Activated CD8-positive, alpha-beta T cell treated with anti-CD3 and anti-CD28 coated beads for 36 hours (primary cell): ENCODE measurements at regions not wholly inside any gene's neighbourhood (a gene's known extent, or its start where the extent isn't known, plus 50 kb on each side); places are given as distances from the start of the nearest gene placed in this dataset.

Experiments used
- ATAC-seq: fragments of 200-7000 bp; cut with Tn5 transposase; one replicate; pipeline ENCODE4 v1.10.0; 2021; ENCODE audit warnings: mild to moderate bottlenecking, moderate library complexity
- CTCF ChIA-PET: fragments of 350-600 bp; sonication (Branson Sonifier 250); formaldehyde crosslinking; loops from one replicate; lab custom pipeline; 2021; ENCODE audit warnings: antibody characterized with exemption; lab: Charles Lee
- POLR2A ChIA-PET: fragments of 350-600 bp; sonication (Branson Sonifier 250); formaldehyde crosslinking; loops from one replicate; lab custom pipeline; 2021; ENCODE audit warnings: antibody characterized with exemption; lab: Charles Lee
- DNase-seq: peaks from one replicate; pipeline ENCODE4 v3.0.0-alpha.2; 2020
- H3K27ac Mint-ChIP-seq: one replicate; pipeline ENCODE4 v1.8.0; 2021; ENCODE audit warnings: mild to moderate bottlenecking, mixed read lengths
- H3K27me3 Mint-ChIP-seq: one replicate; pipeline ENCODE4 v1.8.0; 2021; ENCODE audit warnings: mixed read lengths
- H3K36me3 Mint-ChIP-seq: one replicate; pipeline ENCODE4 v1.8.0; 2021; ENCODE audit warnings: low read depth, mixed read lengths
- H3K4me1 Mint-ChIP-seq: one replicate; pipeline ENCODE4 v1.8.0; 2021; ENCODE audit warnings: low read depth, mixed read lengths
- H3K4me3 Mint-ChIP-seq: one replicate; pipeline ENCODE4 v1.8.0; 2021; ENCODE audit warnings: mild to moderate bottlenecking, moderate library complexity, mixed read lengths
- H3K9me3 Mint-ChIP-seq: one replicate; pipeline ENCODE4 v1.8.0; 2021; ENCODE audit warnings: mixed read lengths
- CTCF ChIP-seq: fragments of 200-600 bp; IDR thresholded peaks from one replicate; pipeline ENCODE4 v1.8.0; 2022; ENCODE audit warnings: antibody characterized with exemption, mild to moderate bottlenecking
- intact Hi-C: fragments of 100-400 bp; cut with micrococcal nuclease; formaldehyde crosslinking; loops from one replicate; pipeline ENCODE4 v1.10.0; 2022

GRCh38 chr4:181006499-181007260 is 1236.5 kb upstream of the TENM3 start:
- intact Hi-C loops, result no loop called here
- Mint-ChIP-seq H3K9me3 (peaks cover 2% of the 10 kb centered on the region), H3K27ac (no peak overlapping the region), H3K4me1 (no peaks in the 10 kb centered on the region), H3K27me3 (no peaks in the 10 kb centered on the region), H3K4me3 (no peak overlapping the region), H3K36me3 (no peaks in the 10 kb centered on the region)
- DNase-seq (no peak), ATAC-seq (no peak)
- no peak for TF ChIP-seq CTCF
- POLR2A ChIA-PET, result no interaction called here
- CTCF ChIA-PET, result interaction anchor here (0.8 to 1.2 kb wide), 2 partner anchors 12 to 65 kb away, joined by 3 read pairs; no protein-coding TSS in a partner anchor

- Mint-ChIP-seq H3K4me1 (no peaks in the 10 kb centered on the region), H3K4me3 (no peak overlapping the region), H3K9me3 (peaks cover 6% of the 10 kb centered on the region), H3K36me3 (no peaks in the 10 kb centered on the region), H3K27ac (no peak overlapping the region), H3K27me3 (no peaks in the 10 kb centered on the region)
- TF ChIP-seq CTCF, result no peak
- ChIA-PET CTCF (no interaction called here), POLR2A (no interaction called here)
- intact Hi-C loops, result no loop called here
- no peak for DNase-seq
- no peak for ATAC-seq
These were observed 1235.5 kb upstream of the TENM3 start for GRCh38 chr4:181007751-181008150.

GRCh38 chr4:181008164-181008563 is 1235.0 kb upstream of the TENM3 start:
- no peaks in the 10 kb centered on the region for H3K36me3 Mint-ChIP-seq
- no peaks in the 10 kb centered on the region for H3K27me3 Mint-ChIP-seq
- no peak for ATAC-seq
- peaks cover 7% of the 10 kb centered on the region for H3K9me3 Mint-ChIP-seq
- no peak overlapping the region for H3K27ac Mint-ChIP-seq
- no peaks in the 10 kb centered on the region for H3K4me1 Mint-ChIP-seq
- H3K4me3 Mint-ChIP-seq, result no peak overlapping the region
- no peak for DNase-seq
- ChIA-PET CTCF (no interaction called here), POLR2A (no interaction called here)
- TF ChIP-seq CTCF, result no peak
- intact Hi-C loops, result no loop called here

- Mint-ChIP-seq H3K36me3 (no peaks in the 10 kb centered on the region), H3K27me3 (no peaks in the 10 kb centered on the region), H3K9me3 (peaks cover 16% of the 10 kb centered on the region), H3K4me1 (no peaks in the 10 kb centered on the region), H3K27ac (no peak overlapping the region), H3K4me3 (no peak overlapping the region)
- POLR2A ChIA-PET, result no interaction called here
- CTCF ChIA-PET, result no interaction called here
- intact Hi-C loops, result no loop called here
- ATAC-seq, result no peak
- no peak for TF ChIP-seq CTCF
- DNase-seq, result no peak
These were observed 1230.0 kb upstream of the TENM3 start for GRCh38 chr4:181013162-181013561.

- H3K27ac Mint-ChIP-seq, result no peak overlapping the region
- no peak overlapping the region for H3K4me3 Mint-ChIP-seq
- intact Hi-C loops, result no loop called here
- ChIA-PET CTCF (no interaction called here), POLR2A (no interaction called here)
- ATAC-seq, result no peak
- H3K4me1 Mint-ChIP-seq, result no peaks in the 10 kb centered on the region
- no peak for TF ChIP-seq CTCF
- H3K9me3 Mint-ChIP-seq, result peaks cover 18% of the 10 kb centered on the region
- H3K27me3 Mint-ChIP-seq, result no peaks in the 10 kb centered on the region
- H3K36me3 Mint-ChIP-seq, result no peaks in the 10 kb centered on the region
- no peak for DNase-seq
These were observed 1226.2 kb upstream of the TENM3 start for GRCh38 chr4:181017038-181017437.
